Transverse colon (tissue), 4 donors: ENCODE measurements at regions not wholly inside any gene's neighbourhood (a gene's known extent, or its start where the extent isn't known, plus 50 kb on each side); places are given as distances from the start of the nearest gene placed in this dataset.
A peak's percentile ranks its signal among the peaks of the same experiment; 100 is the strongest.

ENCODE experiments used
- DNase-seq: peaks from one replicate; pipeline ENCODE4 v3.0.0-alpha.2; 2019
- H3K27ac ChIP-seq, 4 donors: fragments of 200-600 bp; sonication (generic); 2 replicates each; pipeline ENCODE4 v1.5.1; 2016 to 2018; ENCODE audit warnings: inconsistent platforms in 4 of 4
- H3K27me3 ChIP-seq: fragments of 200-600 bp; sonication (generic); 2 replicates; pipeline ENCODE4 v1.5.1; 2017; ENCODE audit warnings: inconsistent platforms
- H3K36me3 ChIP-seq, 4 donors: fragments of 200-600 bp; sonication (generic); 2 replicates each; pipeline ENCODE4 v1.5.1; 2017 to 2019; ENCODE audit warnings: inconsistent platforms in 4 of 4
- H3K4me1 ChIP-seq, 4 donors: fragments of 200-600 bp; sonication (generic); 2 replicates each; pipeline ENCODE4 v1.5.1; 2017 to 2020; ENCODE audit warnings: inconsistent platforms in 4 of 4
- H3K4me3 ChIP-seq, 4 donors: fragments of 200-600 bp; sonication (generic); 1 replicate in 1 of 4; 2 replicates in 3 of 4; pipeline versions ENCODE4 v1.5.1 to v1.6.1; 2017 to 2019; ENCODE audit warnings: inconsistent platforms in 4 of 4
- H3K9me3 ChIP-seq, 2 donors: fragments of 200-600 bp; sonication (generic); 2 replicates each; pipeline ENCODE4 v1.5.1; 2017 to 2019; ENCODE audit warnings: inconsistent platforms in 2 of 2
- CTCF ChIP-seq, 5 experiments: fragments of 200-600 bp in 3 of 5; fragments of 450-650 bp in 2 of 5; sonication (generic) in 3 of 5; IDR thresholded peaks; 1 replicate in 2 of 5; 2 replicates in 3 of 5; pipeline ENCODE4 v1.5.1; 2016 to 2017; ENCODE audit warnings: antibody characterized with exemption in 5 of 5, inconsistent platforms in 3 of 5, mild to moderate bottlenecking in 2 of 5, moderate library complexity in 1 of 5
- EP300 ChIP-seq: sonication (generic); formaldehyde crosslinking; IDR thresholded peaks from one replicate; pipeline ENCODE4 v1.6.1; 2017; ENCODE audit warnings: antibody characterized with exemption, low read depth
- POLR2A ChIP-seq: fragments of 450-650 bp; IDR thresholded peaks from one replicate; pipeline ENCODE4 v1.6.1; 2016; ENCODE audit warnings: antibody characterized with exemption, mild to moderate bottlenecking, moderate library complexity
- POLR2AphosphoS5 ChIP-seq, 3 donors: sonication (generic); formaldehyde crosslinking; IDR thresholded peaks; one replicate each; pipeline ENCODE4 v1.6.1; 2016; ENCODE audit warnings: antibody characterized with exemption in 3 of 3
- WGBS, 2 donors: methylation state at CpG; one replicate each; pipeline ENCODE4 v1.1.5; 2018; ENCODE audit warnings: low coverage in 1 of 2; 5-methylcytosine and 5-hydroxymethylcytosine counted together
- in situ Hi-C, 4 donors: fragments of 200-750 bp; cut with MboI; loops; one replicate each; pipeline versions ENCODE4 v1.15.0 to v1.15.1; 2017; ENCODE audit warnings: low sequenced_read_pairs in 3 of 4, low pct_ligation_motif_present in 1 of 4, low pct_unique_long_range_greater_than_20kb in 1 of 4
- intact Hi-C: fragments of 100-400 bp; cut with DNase I; formaldehyde crosslinking; loops from one replicate; pipeline ENCODE4 v1.15.1; 2023; ENCODE audit warnings: low total_unique reads

DNA sequence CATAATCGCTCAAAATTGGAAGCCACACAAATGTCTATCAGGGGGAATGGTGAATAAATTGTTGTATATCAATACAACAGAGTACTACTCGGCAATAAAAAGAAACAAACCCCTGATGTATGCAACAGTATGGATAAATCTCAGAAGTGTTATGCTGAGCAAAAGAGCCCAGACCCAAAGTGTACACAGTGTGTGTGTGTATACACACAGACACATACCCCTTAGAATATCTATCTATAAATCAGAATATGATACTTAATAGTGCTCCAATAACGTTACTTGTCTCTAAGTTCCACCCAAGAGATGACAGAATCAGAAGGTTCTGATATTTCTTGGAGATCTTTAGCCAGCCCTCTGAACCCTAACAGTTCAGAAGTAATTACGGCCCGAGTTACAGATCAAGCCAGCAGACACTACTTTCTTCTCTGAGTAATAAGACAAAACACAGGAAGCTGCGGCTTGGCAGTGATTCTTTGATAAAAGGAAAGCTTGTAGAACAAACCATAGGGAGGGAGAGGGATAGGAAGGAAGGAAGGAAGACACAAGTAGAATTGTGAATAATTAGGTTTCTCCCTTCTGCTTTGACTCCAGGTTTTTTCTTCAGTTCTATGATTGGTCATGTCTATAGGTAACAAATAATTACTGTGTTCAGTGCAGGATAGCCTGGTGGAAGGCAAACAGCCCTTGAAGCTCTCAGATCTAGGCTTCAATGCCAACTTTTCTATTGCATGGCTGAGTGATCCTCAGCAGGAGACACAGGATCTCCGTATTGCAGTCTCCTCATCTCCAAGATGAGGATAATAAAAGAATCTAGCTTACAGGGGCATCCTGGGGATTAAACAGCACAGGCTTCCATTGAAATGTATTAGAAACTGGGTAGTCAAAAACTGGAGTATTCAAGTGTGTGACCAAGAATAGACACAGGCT is 75.6 kb upstream of the TEAD1 start:
- no peak overlapping the region for H3K4me3 ChIP-seq
- no peaks in the 10 kb centered on the region for H3K36me3 ChIP-seq
- H3K9me3 ChIP-seq: no peaks in the 10 kb centered on the region
- no peaks in the 10 kb centered on the region for H3K27me3 ChIP-seq
- 50 to 55% methylated on average over 3 to 7 of the region's 7 CpGs for whole genome bisulfite sequencing, 2 donors
- intact Hi-C loops (no loop called here), in situ Hi-C loops (no loop called here)
- TF ChIP-seq CTCF (IDR thresholded peaks at IDR 0.05): no peak
- no peak for TF ChIP-seq POLR2AphosphoS5 (IDR thresholded peaks at IDR 0.05)
- no peak for TF ChIP-seq EP300
- TF ChIP-seq POLR2A: no peak
- no peak for DNase-seq
- peaks cover 0 to 20% (median 2%) of the 10 kb centered on the region in 4 donors for H3K4me1 ChIP-seq
- H3K27ac ChIP-seq: no peak overlapping the region

- Histone ChIP-seq H3K9me3 (no peaks in the 10 kb centered on the region), H3K27me3 (no peaks in the 10 kb centered on the region), H3K36me3 (no peaks in the 10 kb centered on the region), H3K4me1 (peaks cover 0 to 20% (median 2%) of the 10 kb centered on the region in 4 donors), H3K4me3 (no peak overlapping the region), H3K27ac (no peak overlapping the region)
- in situ Hi-C loops: no loop called here
- TF ChIP-seq CTCF (IDR thresholded peaks at IDR 0.05) (peak; percentile 50 to 69 (median 56)), POLR2AphosphoS5 (IDR thresholded peaks at IDR 0.05) (no peak)
- intact Hi-C loops: no loop called here
- 60 to 66% methylated on average over 1 to 15 of the region's 15 CpGs for WGBS, 2 donors
- DNase-seq: peak; percentile 24
Measured at GRCh38 chr11:12599408-12600143, 74.6 kb upstream of the TEAD1 start.

DNA sequence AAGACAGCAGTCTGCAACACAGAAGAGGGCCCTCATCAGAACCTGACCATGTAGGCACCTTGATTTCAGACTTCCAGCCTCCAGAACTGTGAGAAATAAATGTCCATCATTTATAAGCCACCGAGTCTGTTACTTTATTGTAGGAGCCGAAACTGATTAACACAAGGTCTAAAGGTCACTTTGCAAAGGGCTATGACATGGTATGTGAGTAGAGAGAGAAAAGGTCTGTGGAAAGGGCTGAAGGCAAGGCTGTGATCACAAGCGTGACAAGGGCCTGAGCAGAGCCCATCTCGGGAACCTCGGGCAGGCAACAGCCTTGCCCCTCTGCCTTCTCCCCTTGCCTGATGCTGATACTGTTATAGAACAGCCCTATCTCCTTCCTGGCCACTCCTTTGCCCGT is 73.4 kb upstream of the TEAD1 start:
- WGBS, 2 donors: 50 to 64% methylated on average over 2 to 6 of the region's 6 CpGs
- Histone ChIP-seq H3K27ac (no peak overlapping the region), H3K4me3 (no peak overlapping the region), H3K27me3 (no peaks in the 10 kb centered on the region), H3K4me1 (peaks cover 0 to 20% (median 2%) of the 10 kb centered on the region in 4 donors), H3K36me3 (no peaks in the 10 kb centered on the region), H3K9me3 (no peaks in the 10 kb centered on the region)
- no peak for DNase-seq
- intact Hi-C loops: no loop called here
- TF ChIP-seq POLR2A (no peak), CTCF (IDR thresholded peaks at IDR 0.05) (no peak)
- in situ Hi-C loops: no loop called here

DNA sequence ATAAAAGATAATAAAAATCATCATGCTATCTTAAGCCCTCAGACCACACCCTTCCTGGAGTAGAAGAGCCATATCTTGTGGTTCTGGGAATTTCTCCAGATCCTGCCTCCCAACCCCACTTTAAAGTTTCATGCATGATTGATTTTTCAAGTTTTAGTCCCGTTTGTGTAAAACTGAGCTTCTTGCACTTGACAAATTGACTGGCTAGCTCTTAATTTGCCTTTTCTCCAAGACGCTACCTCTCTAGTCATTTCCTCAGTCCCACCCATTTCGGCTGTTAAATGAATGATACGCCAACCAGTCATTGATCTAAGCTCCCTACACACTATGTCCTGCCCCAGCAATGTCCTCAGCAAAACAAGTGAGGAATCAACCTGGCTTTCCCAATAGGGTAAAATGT is 71.8 kb upstream of the TEAD1 start:
- no peak for TF ChIP-seq POLR2A
- TF ChIP-seq POLR2AphosphoS5 (IDR thresholded peaks at IDR 0.05): no peak
- TF ChIP-seq EP300: no peak
- no peak for TF ChIP-seq CTCF (IDR thresholded peaks at IDR 0.05)
- in situ Hi-C loops: no loop called here
- H3K9me3 ChIP-seq: no peaks in the 10 kb centered on the region
- H3K36me3 ChIP-seq: no peaks in the 10 kb centered on the region
- peaks cover 0 to 20% (median 2%) of the 10 kb centered on the region in 4 donors for H3K4me1 ChIP-seq
- no peaks in the 10 kb centered on the region for H3K27me3 ChIP-seq
- no peak for DNase-seq
- H3K27ac ChIP-seq: no peak overlapping the region
- intact Hi-C loops: no loop called here
- no peak overlapping the region for H3K4me3 ChIP-seq
- 79 to 80% methylated on average over 4 of the region's 4 CpGs for WGBS, 2 donors
